GM12878 (cell line): ENCODE measurements at regions not wholly inside any gene's neighbourhood (a gene's known extent, or its start where the extent isn't known, plus 50 kb on each side); places are given as distances from the start of the nearest gene placed in this dataset.

Experiments
- ATAC-seq: fragments of 200-7000 bp; cut with Tn5 transposase; 3 replicates; pipeline ENCODE4 v1.9.1; 2020; ENCODE audit warnings: mild to moderate bottlenecking, moderate library complexity
- BruUV-seq: library from RNA; stranded (reverse); fragments of 400-500 nt; replicated peaks from 2 replicates; lab custom pipeline; 2021; lab: Mats Ljungman, UMichigan
- CTCF ChIA-PET: fragments of 300-600 bp; sonication (Branson Sonifier 250); formaldehyde crosslinking; extraction: SDS; loops from one replicate; lab custom pipeline; 2021; ENCODE audit warnings: inconsistent platforms; lab: Yijun Ruan, JAX
- POLR2A ChIA-PET: fragments of 350-600 bp; formaldehyde crosslinking; extraction: SDS; loops from one replicate; lab custom pipeline; 2021; ENCODE audit warnings: inconsistent platforms; lab: Charles Lee
- RAD21 ChIA-PET: fragments of 300-600 bp; sonication (Branson Sonifier 250); formaldehyde crosslinking; loops from one replicate; lab custom pipeline; 2023; ENCODE audit warnings: antibody characterized with exemption; ENCODE audit not compliant: unreplicated experiment; lab: Charles Lee
- SMC1A ChIA-PET: fragments of 300-600 bp; sonication (Branson Sonifier 250); formaldehyde crosslinking; loops from one replicate; lab custom pipeline; 2023; ENCODE audit not compliant: unreplicated experiment, uncharacterized antibody; lab: Charles Lee
- DNase-seq: peaks from one replicate; pipeline ENCODE4 v3.0.0-alpha.2; 2011; ENCODE audit warnings: low read depth, low spot score
- FAIRE-seq: peaks from 3 replicates; lab custom pipeline; 2011; peaks lifted over from hg19 to GRCh38; lab: Jason Lieb, UNC
- H2AFZ ChIP-seq: 2 replicates; pipeline ENCODE4 v1.6.0; 2011; ENCODE audit warnings: low read depth, low read length, control low read depth; ENCODE audit not compliant: control insufficient read depth
- H3K27ac ChIP-seq: 2 replicates; pipeline ENCODE4 v1.5.1; 2011; ENCODE audit warnings: control low read depth; ENCODE audit not compliant: control insufficient read depth, insufficient read depth
- H3K27me3 ChIP-seq, 2 experiments: replicated peaks in 1 of 2; 2 replicates each; pipeline versions ENCODE4 v1.6.0 to v1.6.1; 2011; ENCODE audit warnings: low read length in 1 of 2; ENCODE audit not compliant: control insufficient read depth in 2 of 2, insufficient read depth in 2 of 2
- H3K36me3 ChIP-seq, 2 experiments: 2 replicates each; pipeline ENCODE4 v1.5.1; 2011; ENCODE audit warnings: low read length in 1 of 2; ENCODE audit not compliant: control insufficient read depth in 2 of 2, insufficient read depth in 2 of 2
- H3K4me1 ChIP-seq: 2 replicates; pipeline ENCODE4 v1.6.1; 2011; ENCODE audit warnings: mild to moderate bottlenecking, low read length, moderate library complexity, mixed read lengths; ENCODE audit not compliant: control insufficient read depth, insufficient read depth
- H3K4me2 ChIP-seq: 2 replicates; pipeline ENCODE4 v1.6.0; 2011; ENCODE audit warnings: control low read depth; ENCODE audit not compliant: control insufficient read depth, insufficient read depth
- H3K4me3 ChIP-seq: fragments of 200-600 bp; sonication (generic); 2 replicates; pipeline ENCODE4 v1.5.1; 2016
- H3K79me2 ChIP-seq: 2 replicates; pipeline ENCODE4 v1.6.0; 2011; ENCODE audit warnings: low read length; ENCODE audit not compliant: control insufficient read depth, insufficient read depth
- H3K9ac ChIP-seq: 2 replicates; pipeline ENCODE4 v1.8.0; 2011; ENCODE audit warnings: low read length, control low read depth, mixed read lengths; ENCODE audit not compliant: control insufficient read depth, insufficient read depth
- H3K9me3 ChIP-seq: replicated peaks from 3 replicates; pipeline ENCODE4 v1.5.1; 2011; ENCODE audit warnings: mild to moderate bottlenecking, low read length; ENCODE audit not compliant: control insufficient read depth, insufficient read depth
- H4K20me1 ChIP-seq: 2 replicates; pipeline ENCODE4 v1.6.0; 2011; ENCODE audit not compliant: control insufficient read depth, insufficient read depth
- BMI1 ChIP-seq: fragments of 450-650 bp; IDR thresholded peaks from 2 replicates; pipeline ENCODE4 v1.6.1; 2016; ENCODE audit warnings: mild to moderate bottlenecking, moderate library complexity, borderline replicate concordance
- DPF2 ChIP-seq: fragments of 450-650 bp; IDR thresholded peaks from 2 replicates; pipeline ENCODE4 v1.6.1; 2017; ENCODE audit warnings: mild to moderate bottlenecking
- WGBS: methylation state at CpG from one replicate; pipeline ENCODE4 v1.1.6; 2016; ENCODE audit warnings: low lambda C conversion rate; ENCODE audit not compliant: insufficient replicate concordance, insufficient coverage; ENCODE audit errors: missing lambda C conversion rate; 5-methylcytosine and 5-hydroxymethylcytosine counted together
- in situ Hi-C: fragments of 300-500 bp; cut with MboI; formaldehyde crosslinking; loops from 9 replicates; pipeline ENCODE4 v1.14.3; 2018; ENCODE audit warnings: mixed read lengths
- intact Hi-C: fragments of 100-400 bp; cut with micrococcal nuclease; formaldehyde crosslinking; loops from one replicate; pipeline ENCODE4 v1.14.2; 2022; ENCODE audit not compliant: unreplicated experiment
- TF ChIP-seq, protein P1 (sequence below): fragments of 450-650 bp; IDR thresholded peaks from 2 replicates; pipeline ENCODE4 v1.6.1; 2018; ENCODE audit warnings: borderline replicate concordance, mild to moderate bottlenecking; ENCODE audit not compliant: partially characterized antibody
- TF ChIP-seq, protein P2 (sequence below): IDR thresholded peaks from 2 replicates; pipeline ENCODE4 v1.6.1; 2011; ENCODE audit warnings: mild to moderate bottlenecking, low read depth, low read length, moderate library complexity; ENCODE audit not compliant: insufficient replicate concordance

DNA sequence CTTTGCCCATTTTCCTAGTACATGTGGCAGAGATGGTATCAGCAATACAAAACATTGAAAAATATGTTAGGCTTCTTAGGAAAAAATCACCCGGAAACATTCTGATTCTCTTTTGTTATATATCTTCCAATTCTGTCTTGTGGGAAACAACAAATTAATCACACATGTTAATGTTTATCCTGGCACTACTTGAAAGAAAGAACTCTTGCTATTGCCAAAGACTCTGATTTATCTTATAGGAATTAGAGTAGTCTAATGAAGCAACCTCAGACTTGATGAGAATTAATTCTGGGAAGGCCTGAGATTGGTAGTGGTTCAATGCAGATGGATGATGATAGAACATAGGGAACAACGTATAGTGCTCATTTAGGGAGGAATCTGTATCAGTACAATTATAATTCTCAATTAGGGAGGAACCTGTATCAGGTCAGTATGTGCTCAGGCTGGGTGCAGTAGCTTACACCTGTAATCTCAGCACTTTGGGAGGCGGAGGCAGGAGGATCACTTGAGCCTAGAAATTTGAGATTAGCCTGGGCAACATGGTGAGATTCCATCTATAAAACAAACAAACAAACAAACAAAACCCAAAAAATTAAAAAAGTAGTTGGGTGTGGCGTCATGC lies 50.7 kb downstream of the TAS2R16 start:
- DNase-seq (no peak), FAIRE-seq (no peak)
- Histone ChIP-seq H4K20me1 (no peaks in the 10 kb centered on the region), H3K4me2 (no peak overlapping the region), H3K4me3 (no peak overlapping the region), H3K9ac (no peak overlapping the region), H3K4me1 (no peaks in the 10 kb centered on the region), H3K27me3 (no peaks in the 10 kb centered on the region)
- TF ChIP-seq, protein P1, sequence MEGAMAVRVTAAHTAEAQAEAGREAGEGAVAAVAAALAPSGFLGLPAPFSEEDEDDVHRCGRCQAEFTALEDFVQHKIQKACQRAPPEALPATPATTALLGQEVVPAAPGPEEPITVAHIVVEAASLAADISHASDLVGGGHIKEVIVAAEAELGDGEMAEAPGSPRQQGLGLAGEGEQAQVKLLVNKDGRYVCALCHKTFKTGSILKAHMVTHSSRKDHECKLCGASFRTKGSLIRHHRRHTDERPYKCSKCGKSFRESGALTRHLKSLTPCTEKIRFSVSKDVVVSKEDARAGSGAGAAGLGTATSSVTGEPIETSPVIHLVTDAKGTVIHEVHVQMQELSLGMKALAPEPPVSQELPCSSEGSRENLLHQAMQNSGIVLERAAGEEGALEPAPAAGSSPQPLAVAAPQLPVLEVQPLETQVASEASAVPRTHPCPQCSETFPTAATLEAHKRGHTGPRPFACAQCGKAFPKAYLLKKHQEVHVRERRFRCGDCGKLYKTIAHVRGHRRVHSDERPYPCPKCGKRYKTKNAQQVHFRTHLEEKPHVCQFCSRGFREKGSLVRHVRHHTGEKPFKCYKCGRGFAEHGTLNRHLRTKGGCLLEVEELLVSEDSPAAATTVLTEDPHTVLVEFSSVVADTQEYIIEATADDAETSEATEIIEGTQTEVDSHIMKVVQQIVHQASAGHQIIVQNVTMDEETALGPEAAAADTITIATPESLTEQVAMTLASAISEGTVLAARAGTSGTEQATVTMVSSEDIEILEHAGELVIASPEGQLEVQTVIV, result no peak
- TF ChIP-seq BMI1, result no peak
- TF ChIP-seq, protein P2, sequence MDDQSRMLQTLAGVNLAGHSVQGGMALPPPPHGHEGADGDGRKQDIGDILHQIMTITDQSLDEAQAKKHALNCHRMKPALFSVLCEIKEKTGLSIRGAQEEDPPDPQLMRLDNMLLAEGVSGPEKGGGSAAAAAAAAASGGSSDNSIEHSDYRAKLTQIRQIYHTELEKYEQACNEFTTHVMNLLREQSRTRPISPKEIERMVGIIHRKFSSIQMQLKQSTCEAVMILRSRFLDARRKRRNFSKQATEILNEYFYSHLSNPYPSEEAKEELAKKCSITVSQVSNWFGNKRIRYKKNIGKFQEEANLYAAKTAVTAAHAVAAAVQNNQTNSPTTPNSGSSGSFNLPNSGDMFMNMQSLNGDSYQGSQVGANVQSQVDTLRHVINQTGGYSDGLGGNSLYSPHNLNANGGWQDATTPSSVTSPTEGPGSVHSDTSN, result no peak
- TF ChIP-seq DPF2, result no peak
- TF ChIP-seq, all 136 proteins: peak for 0
- SMC1A ChIA-PET, result interaction anchor here (1.1 to 1.2 kb wide), 3 partner anchors 11 to 72 kb away, joined by 3 to 4 read pairs (median 3); no protein-coding TSS in a partner anchor
- POLR2A ChIA-PET, result no interaction called here
- no peak overlapping the region for H2AFZ ChIP-seq
- in situ Hi-C loops (no loop called here), intact Hi-C loops (no loop called here)
- CTCF ChIA-PET, result no interaction called here
- 48% methylated on average over 4 of the region's 4 CpGs for WGBS
- ATAC-seq, result no peak
- no TSS peak for BruUV-seq
- H3K79me2 ChIP-seq, result no peaks in the 10 kb centered on the region
- no peaks in the 10 kb centered on the region for H3K36me3 ChIP-seq
- no peaks in the 10 kb centered on the region for H3K9me3 ChIP-seq
- RAD21 ChIA-PET, result no interaction called here
- no peak overlapping the region for H3K27ac ChIP-seq
